Kidney (tissue), 13 donors: ENCODE measurements at regions not wholly inside any gene's neighbourhood (a gene's known extent, or its start where the extent isn't known, plus 50 kb on each side); places are given as distances from the start of the nearest gene placed in this dataset.
A peak's percentile ranks its signal among the peaks of the same experiment; 100 is the strongest.

Experiments
- DNase-seq, 5 donors: peaks; one replicate each; pipeline ENCODE4 v3.0.0-alpha.2; 2013 to 2020
- FAIRE-seq: peaks from 2 replicates; lab custom pipeline; 2012; peaks lifted over from hg19 to GRCh38; lab: Jason Lieb, UNC
- H3K27ac ChIP-seq, 2 donors: one replicate each; pipeline ENCODE4 v1.7.0; 2013; ENCODE audit warnings: low read depth in 2 of 2, low read length in 2 of 2, inconsistent platforms in 1 of 2
- H3K27me3 ChIP-seq: one replicate; pipeline ENCODE4 v1.7.1; 2013; ENCODE audit warnings: low read length, inconsistent platforms; ENCODE audit not compliant: control insufficient read depth, insufficient read depth
- H3K36me3 ChIP-seq, 3 donors: one replicate each; pipeline versions ENCODE4 v1.7.0 to v1.7.1; 2013; ENCODE audit warnings: low read length in 3 of 3, control low read depth in 1 of 3, inconsistent platforms in 1 of 3; ENCODE audit not compliant: insufficient read depth in 3 of 3, control insufficient read depth in 2 of 3
- H3K4me1 ChIP-seq, 3 donors: one replicate each; pipeline versions ENCODE4 v1.7.0 to v1.7.1; 2013; ENCODE audit warnings: low read length in 3 of 3, inconsistent platforms in 1 of 3, low read depth in 1 of 3; ENCODE audit not compliant: control insufficient read depth in 2 of 3, insufficient read depth in 2 of 3
- H3K4me3 ChIP-seq, 3 donors: one replicate each; pipeline versions ENCODE4 v1.7.0 to v1.8.1; 2013; ENCODE audit warnings: low read length in 3 of 3, control low read depth in 1 of 3, inconsistent platforms in 1 of 3
- H3K9ac ChIP-seq, 3 donors: one replicate each; pipeline versions ENCODE4 v1.7.0 to v1.7.1; 2013; ENCODE audit warnings: low read length in 3 of 3, control low read depth in 1 of 3, inconsistent platforms in 1 of 3
- H3K9me3 ChIP-seq, 3 donors: one replicate each; pipeline versions ENCODE4 v1.7.0 to v1.7.1; 2013; ENCODE audit warnings: low read length in 3 of 3, control low read depth in 1 of 3, inconsistent platforms in 1 of 3; ENCODE audit not compliant: control insufficient read depth in 2 of 3, insufficient read depth in 1 of 3
- CTCF ChIP-seq: IDR thresholded peaks from 3 replicates; pipeline ENCODE4 v1.5.1; 2012; ENCODE audit warnings: mild to moderate bottlenecking, moderate library complexity, borderline replicate concordance; ENCODE audit not compliant: insufficient read depth; ENCODE audit errors: extremely low read depth
- intact Hi-C: fragments of 100-400 bp; cut with DNase I; formaldehyde crosslinking; loops from one replicate; pipeline ENCODE4 v1.11.1; 2022
- donor health status: control.
- donor health status: control.
- donor health status: control.
- donor health status: control.
- donor health status: control.
- donor health status: DM: yes; HTN: yes; CAD: no.
- donor health status: Normal renal cell carcinoma (clear cell type).

DNA sequence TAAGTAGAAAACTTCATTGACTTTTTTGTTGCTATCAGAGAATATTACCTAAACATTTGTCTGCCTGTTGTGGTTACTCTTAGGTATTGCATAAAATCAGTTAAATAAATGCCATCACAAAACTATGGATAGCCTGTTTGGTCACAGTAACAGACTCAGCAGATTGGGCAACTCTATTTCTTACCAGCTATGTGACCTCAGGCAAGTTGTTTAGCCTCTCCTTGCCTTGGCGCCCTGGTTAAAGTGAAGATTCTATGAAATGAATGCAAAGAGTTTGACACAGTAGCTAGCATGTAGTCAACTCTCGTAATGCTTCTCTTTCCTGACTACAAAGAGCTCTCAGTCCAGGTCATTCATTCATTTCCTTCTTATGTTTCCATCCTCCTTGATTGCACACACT lies 82.5 kb upstream of the ID4 start:
- H3K9ac ChIP-seq = no peak overlapping the region
- H3K9me3 ChIP-seq = no peaks in the 10 kb centered on the region
- no peaks in the 10 kb centered on the region for H3K27me3 ChIP-seq
- DNase-seq (no peak), FAIRE-seq (no peak)
- intact Hi-C loops = no loop called here
- TF ChIP-seq CTCF = no peak
- no peaks in the 10 kb centered on the region for H3K36me3 ChIP-seq
- no peak overlapping the region for H3K27ac ChIP-seq
- H3K4me3 ChIP-seq = no peak overlapping the region
- H3K4me1 ChIP-seq = no peaks in the 10 kb centered on the region

GRCh38 chr6:19755181-19755580 lies 82.0 kb upstream of the ID4 start:
- no peak for TF ChIP-seq CTCF

GRCh38 chr6:19757036-19757435 lies 80.1 kb upstream of the ID4 start:
- H3K27ac ChIP-seq = no peak overlapping the region
- FAIRE-seq (no peak), DNase-seq (peak in 2 of 5 donors; percentile 66 to 77)
- intact Hi-C loops = no loop called here
- TF ChIP-seq CTCF = no peak
- H3K4me3 ChIP-seq = no peak overlapping the region
- H3K9ac ChIP-seq = no peak overlapping the region
- no peaks in the 10 kb centered on the region for H3K4me1 ChIP-seq
- no peaks in the 10 kb centered on the region for H3K27me3 ChIP-seq
- H3K36me3 ChIP-seq = no peaks in the 10 kb centered on the region
- no peaks in the 10 kb centered on the region for H3K9me3 ChIP-seq

More at GRCh38 chr6:19755181-19755580, 82.0 kb upstream of the ID4 start:
- Histone ChIP-seq H3K27me3 (no peaks in the 10 kb centered on the region), H3K9me3 (no peaks in the 10 kb centered on the region), H3K4me3 (no peak overlapping the region), H3K36me3 (no peaks in the 10 kb centered on the region), H3K4me1 (no peaks in the 10 kb centered on the region), H3K9ac (no peak overlapping the region), H3K27ac (no peak overlapping the region)
- DNase-seq (no peak), FAIRE-seq (no peak)
- intact Hi-C loops = no loop called here
